GM20000 (cell line): ENCODE measurements at regions not wholly inside any gene's neighbourhood (a gene's known extent, or its start where the extent isn't known, plus 50 kb on each side); places are given as distances from the start of the nearest gene placed in this dataset.

ENCODE experiments used
- DNase-seq: peaks from one replicate; pipeline ENCODE4 v3.0.0; 2012; ENCODE audit warnings: low spot score
- CTCF ChIP-seq: IDR thresholded peaks from 2 replicates; pipeline ENCODE4 v1.5.1; 2012; ENCODE audit warnings: mild to moderate bottlenecking, control low read depth; ENCODE audit errors: extremely low read depth, missing control alignments

- no peak for DNase-seq
- no peak for TF ChIP-seq CTCF
These were observed 106.7 kb upstream of the ZNF618 start for GRCh38 chr9:113769412-113769811.

- TF ChIP-seq CTCF: no peak
- DNase-seq: no peak
These were observed 105.7 kb upstream of the ZNF618 start for GRCh38 chr9:113770396-113770795.

GRCh38 chr9:113771199-113771598 is 104.9 kb upstream of the ZNF618 start:
- DNase-seq: no peak
- no peak for TF ChIP-seq CTCF

GRCh38 chr9:113772121-113772810 is 103.8 kb upstream of the ZNF618 start:
- no peak for TF ChIP-seq CTCF
- DNase-seq: no peak

GRCh38 chr9:113774963-113775362 is 101.1 kb upstream of the ZNF618 start:
- no peak for DNase-seq
- no peak for TF ChIP-seq CTCF

GRCh38 chr9:113775749-113776148 is 100.4 kb upstream of the ZNF618 start:
- TF ChIP-seq CTCF: no peak
- no peak for DNase-seq

GRCh38 chr9:113776194-113776593 is 99.9 kb upstream of the ZNF618 start:
- DNase-seq: no peak
- no peak for TF ChIP-seq CTCF
